ENCODE measurements at regions not wholly inside any gene's neighbourhood (a gene's known extent, or its start where the extent isn't known, plus 50 kb on each side); places are given as distances from the start of the nearest gene placed in this dataset.
"Not testable (repeated sequence)": the region's sequence is repeated elsewhere in the genome, so short reads cannot be mapped to it uniquely, and the experiment has no call there.

- no peak for TF ChIP-seq CTCF (IDR thresholded peaks at IDR 0.05; ENCODE audit: partially characterized antibody, unreplicated experiment)
- peaks cover 2% of the 10 kb centered on the region for H3K27me3 Mint-ChIP-seq (ENCODE audit: unreplicated experiment)
- H3K27ac Mint-ChIP-seq (ENCODE audit: unreplicated experiment), result no peak overlapping the region
- no peak for DNase-seq
- H3K4me3 Mint-ChIP-seq (ENCODE audit: unreplicated experiment), result no peak overlapping the region
- no peaks in the 10 kb centered on the region for H3K9me3 Mint-ChIP-seq (ENCODE audit: unreplicated experiment)
- H3K4me1 Mint-ChIP-seq (ENCODE audit: low read depth, unreplicated experiment), result no peaks in the 10 kb centered on the region
- H3K36me3 Mint-ChIP-seq (ENCODE audit: unreplicated experiment), result no peaks in the 10 kb centered on the region
These were observed 53.4 kb downstream of the OR2K2 start for GRCh38 chr9:111276431-111277128.

- no peak overlapping the region for H3K27ac Mint-ChIP-seq (ENCODE audit: unreplicated experiment)
- no peaks in the 10 kb centered on the region for H3K4me1 Mint-ChIP-seq (ENCODE audit: low read depth, unreplicated experiment)
- TF ChIP-seq CTCF (IDR thresholded peaks at IDR 0.05; ENCODE audit: partially characterized antibody, unreplicated experiment), result no peak
- peaks cover 2% of the 10 kb centered on the region for H3K27me3 Mint-ChIP-seq (ENCODE audit: unreplicated experiment)
- H3K9me3 Mint-ChIP-seq (ENCODE audit: unreplicated experiment), result no peaks in the 10 kb centered on the region
- DNase-seq, result no peak
- no peaks in the 10 kb centered on the region for H3K36me3 Mint-ChIP-seq (ENCODE audit: unreplicated experiment)
- no peak overlapping the region for H3K4me3 Mint-ChIP-seq (ENCODE audit: unreplicated experiment)
These were observed 55.3 kb downstream of the OR2K2 start for GRCh38 chr9:111274737-111275136.

- no peak for DNase-seq
- Mint-ChIP-seq H3K9me3 (ENCODE audit: unreplicated experiment) (no peaks in the 10 kb centered on the region), H3K36me3 (ENCODE audit: unreplicated experiment) (no peaks in the 10 kb centered on the region), H3K27ac (ENCODE audit: unreplicated experiment) (no peak overlapping the region), H3K4me3 (ENCODE audit: unreplicated experiment) (no peak overlapping the region), H3K27me3 (ENCODE audit: unreplicated experiment) (peaks cover 2% of the 10 kb centered on the region), H3K4me1 (ENCODE audit: low read depth, unreplicated experiment) (no peaks in the 10 kb centered on the region)
- no peak for TF ChIP-seq CTCF (IDR thresholded peaks at IDR 0.05; ENCODE audit: partially characterized antibody, unreplicated experiment)
These were observed 57.4 kb downstream of the OR2K2 start for GRCh38 chr9:111272581-111272980.

GRCh38 chr9:111271481-111272080 is 58.4 kb downstream of the OR2K2 start:
- DNase-seq, result no peak
- Mint-ChIP-seq H3K4me3 (ENCODE audit: unreplicated experiment) (no peak overlapping the region), H3K4me1 (ENCODE audit: low read depth, unreplicated experiment) (no peaks in the 10 kb centered on the region), H3K36me3 (ENCODE audit: unreplicated experiment) (no peaks in the 10 kb centered on the region), H3K27ac (ENCODE audit: unreplicated experiment) (no peak overlapping the region), H3K27me3 (ENCODE audit: unreplicated experiment) (peaks cover 2% of the 10 kb centered on the region), H3K9me3 (ENCODE audit: unreplicated experiment) (no peaks in the 10 kb centered on the region)
- no peak for TF ChIP-seq CTCF (IDR thresholded peaks at IDR 0.05; ENCODE audit: partially characterized antibody, unreplicated experiment)

- TF ChIP-seq CTCF (IDR thresholded peaks at IDR 0.05; ENCODE audit: partially characterized antibody, unreplicated experiment), result no peak
- Mint-ChIP-seq H3K27ac (ENCODE audit: unreplicated experiment) (no peak overlapping the region), H3K4me3 (ENCODE audit: unreplicated experiment) (no peak overlapping the region), H3K9me3 (ENCODE audit: unreplicated experiment) (no peaks in the 10 kb centered on the region), H3K4me1 (ENCODE audit: low read depth, unreplicated experiment) (no peaks in the 10 kb centered on the region), H3K36me3 (ENCODE audit: unreplicated experiment) (no peaks in the 10 kb centered on the region), H3K27me3 (ENCODE audit: unreplicated experiment) (peaks cover 2% of the 10 kb centered on the region)
- no peak for DNase-seq
These were observed 59.0 kb downstream of the OR2K2 start for GRCh38 chr9:111271047-111271446.

- not testable (repeated sequence) for H3K27ac Mint-ChIP-seq (ENCODE audit: unreplicated experiment); H3K36me3 Mint-ChIP-seq (ENCODE audit: unreplicated experiment); H3K9me3 Mint-ChIP-seq (ENCODE audit: unreplicated experiment); H3K27me3 Mint-ChIP-seq (ENCODE audit: unreplicated experiment); H3K4me3 Mint-ChIP-seq (ENCODE audit: unreplicated experiment); H3K4me1 Mint-ChIP-seq (ENCODE audit: low read depth, unreplicated experiment); DNase-seq
These were observed 64.0 kb downstream of the OR2K2 start for GRCh38 chr9:111266024-111266423.
